HepG2 (cell line): ENCODE measurements at regions not wholly inside any gene's neighbourhood (a gene's known extent, or its start where the extent isn't known, plus 50 kb on each side); places are given as distances from the start of the nearest gene placed in this dataset.

Source experiments
- BRCA1 ChIP-seq: sonication (generic); formaldehyde crosslinking; IDR thresholded peaks from 2 replicates; pipeline ENCODE4 v1.4.0; 2020; ENCODE audit warnings: missing genetic modification reagents
- ELF1 ChIP-seq: sonication (generic); formaldehyde crosslinking; IDR thresholded peaks from 2 replicates; pipeline ENCODE4 v1.4.0; 2020; ENCODE audit warnings: missing genetic modification reagents
- FOXM1 ChIP-seq: sonication (generic); formaldehyde crosslinking; IDR thresholded peaks from 2 replicates; pipeline ENCODE4 v1.5.0; 2020; ENCODE audit warnings: missing genetic modification reagents
- NFRKB ChIP-seq: fragments of 450-650 bp; IDR thresholded peaks from 2 replicates; pipeline ENCODE4 v1.6.1; 2017
- POLR2AphosphoS5 ChIP-seq: IDR thresholded peaks from 2 replicates; pipeline ENCODE4 v1.6.1; 2012; ENCODE audit warnings: low read depth, low read length
- SMAD1 ChIP-seq: sonication (generic); formaldehyde crosslinking; IDR thresholded peaks from 2 replicates; pipeline ENCODE4 v1.4.0; 2020; ENCODE audit warnings: missing genetic modification reagents, low read depth, mild to moderate bottlenecking, borderline replicate concordance
- ZNF570 ChIP-seq: sonication (generic); formaldehyde crosslinking; IDR thresholded peaks from 2 replicates; pipeline ENCODE4 v1.4.0; 2020; ENCODE audit warnings: mild to moderate bottlenecking, missing genetic modification reagents, borderline replicate concordance
- ZNF790 ChIP-seq: sonication (generic); formaldehyde crosslinking; IDR thresholded peaks from 2 replicates; pipeline ENCODE4 v1.8.0; 2022; ENCODE audit warnings: missing genetic modification reagents, mild to moderate bottlenecking, borderline replicate concordance
- TF ChIP-seq, protein P1 (sequence below): IDR thresholded peaks from 2 replicates; pipeline ENCODE4 v1.6.1; 2012; ENCODE audit warnings: inconsistent platforms
- TF ChIP-seq, protein P2 (sequence below): sonication (generic); formaldehyde crosslinking; IDR thresholded peaks from 2 replicates; pipeline ENCODE4 v1.5.0; 2020; ENCODE audit warnings: missing genetic modification reagents
- TF ChIP-seq, protein P3 (sequence below), 2 experiments: sonication (generic) in 1 of 2; formaldehyde crosslinking in 1 of 2; IDR thresholded peaks; 2 replicates each; pipeline versions ENCODE4 v1.5.1 to v1.6.1; 2011 to 2020; ENCODE audit warnings: borderline replicate concordance in 1 of 2, low read depth in 1 of 2, low read length in 1 of 2, mild to moderate bottlenecking in 1 of 2, missing genetic modification reagents in 1 of 2, moderate library complexity in 1 of 2
- TF ChIP-seq, protein P4 (sequence below): sonication (generic); formaldehyde crosslinking; IDR thresholded peaks from 2 replicates; pipeline ENCODE4 v1.4.0; 2020; ENCODE audit warnings: missing genetic modification reagents
- TF ChIP-seq, protein P5 (sequence below): sonication (generic); formaldehyde crosslinking; IDR thresholded peaks from 2 replicates; pipeline ENCODE4 v1.9.0; 2021; ENCODE audit warnings: missing genetic modification reagents, borderline replicate concordance

DNA sequence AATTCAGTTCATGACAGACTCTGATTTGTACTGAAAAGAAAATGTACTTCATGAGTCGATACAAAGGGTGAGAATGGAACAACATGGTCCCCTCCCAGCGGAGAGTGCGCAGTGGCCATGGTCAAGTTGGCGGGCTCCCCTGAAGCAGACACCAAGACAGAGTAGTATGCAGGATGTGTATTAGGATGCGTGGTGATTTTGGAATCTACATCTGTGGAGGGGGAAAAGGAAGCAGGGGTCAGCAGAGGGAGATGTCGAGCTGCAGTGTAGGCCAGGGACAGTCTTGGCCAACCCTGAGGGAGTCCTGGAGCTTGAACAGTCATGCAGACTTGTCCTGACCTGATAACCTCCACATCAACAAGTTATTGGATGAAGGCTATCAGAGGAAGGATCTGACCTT lies 481.0 kb downstream of the OMA1 start:
- no peak for TF ChIP-seq FOXM1 (CRISPR knock-in tag)
- TF ChIP-seq ELF1, result no peak
- no peak for TF ChIP-seq NFRKB
- TF ChIP-seq, protein P1, sequence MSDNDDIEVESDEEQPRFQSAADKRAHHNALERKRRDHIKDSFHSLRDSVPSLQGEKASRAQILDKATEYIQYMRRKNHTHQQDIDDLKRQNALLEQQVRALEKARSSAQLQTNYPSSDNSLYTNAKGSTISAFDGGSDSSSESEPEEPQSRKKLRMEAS, result no peak
- TF ChIP-seq POLR2AphosphoS5, result no peak
- no peak for TF ChIP-seq ZNF790 (CRISPR knock-in tag)
- TF ChIP-seq, protein P2, sequence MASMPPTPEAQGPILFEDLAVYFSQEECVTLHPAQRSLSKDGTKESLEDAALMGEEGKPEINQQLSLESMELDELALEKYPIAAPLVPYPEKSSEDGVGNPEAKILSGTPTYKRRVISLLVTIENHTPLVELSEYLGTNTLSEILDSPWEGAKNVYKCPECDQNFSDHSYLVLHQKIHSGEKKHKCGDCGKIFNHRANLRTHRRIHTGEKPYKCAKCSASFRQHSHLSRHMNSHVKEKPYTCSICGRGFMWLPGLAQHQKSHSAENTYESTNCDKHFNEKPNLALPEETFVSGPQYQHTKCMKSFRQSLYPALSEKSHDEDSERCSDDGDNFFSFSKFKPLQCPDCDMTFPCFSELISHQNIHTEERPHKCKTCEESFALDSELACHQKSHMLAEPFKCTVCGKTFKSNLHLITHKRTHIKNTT, result no peak
- no peak for TF ChIP-seq BRCA1
- no peak for TF ChIP-seq ZNF570 (CRISPR knock-in tag)
- TF ChIP-seq, protein P3, sequence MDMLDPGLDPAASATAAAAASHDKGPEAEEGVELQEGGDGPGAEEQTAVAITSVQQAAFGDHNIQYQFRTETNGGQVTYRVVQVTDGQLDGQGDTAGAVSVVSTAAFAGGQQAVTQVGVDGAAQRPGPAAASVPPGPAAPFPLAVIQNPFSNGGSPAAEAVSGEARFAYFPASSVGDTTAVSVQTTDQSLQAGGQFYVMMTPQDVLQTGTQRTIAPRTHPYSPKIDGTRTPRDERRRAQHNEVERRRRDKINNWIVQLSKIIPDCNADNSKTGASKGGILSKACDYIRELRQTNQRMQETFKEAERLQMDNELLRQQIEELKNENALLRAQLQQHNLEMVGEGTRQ (IDR thresholded peaks at IDR 0.05; ENCODE audit: low read depth, low read length), result no peak
- TF ChIP-seq, protein P3 (CRISPR knock-in tag; IDR thresholded peaks at IDR 0.05; ENCODE audit: borderline replicate concordance), result no peak
- TF ChIP-seq SMAD1 (CRISPR knock-in tag), result no peak
- TF ChIP-seq, protein P4, sequence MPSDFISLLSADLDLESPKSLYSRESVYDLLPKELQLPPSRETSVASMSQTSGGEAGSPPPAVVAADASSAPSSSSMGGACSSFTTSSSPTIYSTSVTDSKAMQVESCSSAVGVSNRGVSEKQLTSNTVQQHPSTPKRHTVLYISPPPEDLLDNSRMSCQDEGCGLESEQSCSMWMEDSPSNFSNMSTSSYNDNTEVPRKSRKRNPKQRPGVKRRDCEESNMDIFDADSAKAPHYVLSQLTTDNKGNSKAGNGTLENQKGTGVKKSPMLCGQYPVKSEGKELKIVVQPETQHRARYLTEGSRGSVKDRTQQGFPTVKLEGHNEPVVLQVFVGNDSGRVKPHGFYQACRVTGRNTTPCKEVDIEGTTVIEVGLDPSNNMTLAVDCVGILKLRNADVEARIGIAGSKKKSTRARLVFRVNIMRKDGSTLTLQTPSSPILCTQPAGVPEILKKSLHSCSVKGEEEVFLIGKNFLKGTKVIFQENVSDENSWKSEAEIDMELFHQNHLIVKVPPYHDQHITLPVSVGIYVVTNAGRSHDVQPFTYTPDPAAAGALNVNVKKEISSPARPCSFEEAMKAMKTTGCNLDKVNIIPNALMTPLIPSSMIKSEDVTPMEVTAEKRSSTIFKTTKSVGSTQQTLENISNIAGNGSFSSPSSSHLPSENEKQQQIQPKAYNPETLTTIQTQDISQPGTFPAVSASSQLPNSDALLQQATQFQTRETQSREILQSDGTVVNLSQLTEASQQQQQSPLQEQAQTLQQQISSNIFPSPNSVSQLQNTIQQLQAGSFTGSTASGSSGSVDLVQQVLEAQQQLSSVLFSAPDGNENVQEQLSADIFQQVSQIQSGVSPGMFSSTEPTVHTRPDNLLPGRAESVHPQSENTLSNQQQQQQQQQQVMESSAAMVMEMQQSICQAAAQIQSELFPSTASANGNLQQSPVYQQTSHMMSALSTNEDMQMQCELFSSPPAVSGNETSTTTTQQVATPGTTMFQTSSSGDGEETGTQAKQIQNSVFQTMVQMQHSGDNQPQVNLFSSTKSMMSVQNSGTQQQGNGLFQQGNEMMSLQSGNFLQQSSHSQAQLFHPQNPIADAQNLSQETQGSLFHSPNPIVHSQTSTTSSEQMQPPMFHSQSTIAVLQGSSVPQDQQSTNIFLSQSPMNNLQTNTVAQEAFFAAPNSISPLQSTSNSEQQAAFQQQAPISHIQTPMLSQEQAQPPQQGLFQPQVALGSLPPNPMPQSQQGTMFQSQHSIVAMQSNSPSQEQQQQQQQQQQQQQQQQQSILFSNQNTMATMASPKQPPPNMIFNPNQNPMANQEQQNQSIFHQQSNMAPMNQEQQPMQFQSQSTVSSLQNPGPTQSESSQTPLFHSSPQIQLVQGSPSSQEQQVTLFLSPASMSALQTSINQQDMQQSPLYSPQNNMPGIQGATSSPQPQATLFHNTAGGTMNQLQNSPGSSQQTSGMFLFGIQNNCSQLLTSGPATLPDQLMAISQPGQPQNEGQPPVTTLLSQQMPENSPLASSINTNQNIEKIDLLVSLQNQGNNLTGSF (CRISPR knock-in tag), result no peak
- TF ChIP-seq, protein P5, sequence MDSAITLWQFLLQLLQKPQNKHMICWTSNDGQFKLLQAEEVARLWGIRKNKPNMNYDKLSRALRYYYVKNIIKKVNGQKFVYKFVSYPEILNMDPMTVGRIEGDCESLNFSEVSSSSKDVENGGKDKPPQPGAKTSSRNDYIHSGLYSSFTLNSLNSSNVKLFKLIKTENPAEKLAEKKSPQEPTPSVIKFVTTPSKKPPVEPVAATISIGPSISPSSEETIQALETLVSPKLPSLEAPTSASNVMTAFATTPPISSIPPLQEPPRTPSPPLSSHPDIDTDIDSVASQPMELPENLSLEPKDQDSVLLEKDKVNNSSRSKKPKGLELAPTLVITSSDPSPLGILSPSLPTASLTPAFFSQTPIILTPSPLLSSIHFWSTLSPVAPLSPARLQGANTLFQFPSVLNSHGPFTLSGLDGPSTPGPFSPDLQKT (CRISPR knock-in tag), result no peak
